Activated naive CD4-positive, alpha-beta T cell treated with anti-CD3 and anti-CD28 coated beads for 36 hours (primary cell): ENCODE measurements at regions not wholly inside any gene's neighbourhood (a gene's known extent, or its start where the extent isn't known, plus 50 kb on each side); places are given as distances from the start of the nearest gene placed in this dataset.

ENCODE experiments used
- CTCF ChIA-PET: fragments of 350-600 bp; sonication (Branson Sonifier 250); formaldehyde crosslinking; loops from one replicate; lab custom pipeline; 2021; ENCODE audit warnings: antibody characterized with exemption; lab: Charles Lee
- DNase-seq: peaks from one replicate; pipeline ENCODE4 v3.0.0-alpha.2; 2020
- H3K27ac Mint-ChIP-seq: one replicate; pipeline ENCODE4 v1.8.0; 2021; ENCODE audit warnings: mild to moderate bottlenecking, mixed read lengths
- H3K27me3 Mint-ChIP-seq: one replicate; pipeline ENCODE4 v1.8.0; 2021; ENCODE audit warnings: low read depth, mixed read lengths
- H3K36me3 Mint-ChIP-seq: one replicate; pipeline ENCODE4 v1.8.0; 2021; ENCODE audit warnings: low read depth, mixed read lengths
- H3K4me1 Mint-ChIP-seq: one replicate; pipeline ENCODE4 v1.8.0; 2021; ENCODE audit warnings: low read depth, mixed read lengths
- H3K4me3 Mint-ChIP-seq: one replicate; pipeline ENCODE4 v1.8.0; 2021; ENCODE audit warnings: mild to moderate bottlenecking, moderate library complexity, mixed read lengths
- H3K9me3 Mint-ChIP-seq: one replicate; pipeline ENCODE4 v1.8.0; 2021; ENCODE audit warnings: mixed read lengths
- intact Hi-C: fragments of 100-400 bp; cut with micrococcal nuclease; formaldehyde crosslinking; loops from one replicate; pipeline ENCODE4 v1.15.1; 2023

GRCh38 chr15:31468911-31469785, 142.5 kb downstream of the KLF13 start:
- Mint-ChIP-seq H3K4me1 (peaks cover 32% of the 10 kb centered on the region), H3K4me3 (no peak overlapping the region), H3K36me3 (no peaks in the 10 kb centered on the region), H3K9me3 (no peaks in the 10 kb centered on the region), H3K27me3 (no peaks in the 10 kb centered on the region), H3K27ac (no peak overlapping the region)
- no peak for DNase-seq
- CTCF ChIA-PET, result interaction anchor here (0.6 to 1.9 kb wide), 7 partner anchors 10 to 254 kb away, joined by 3 to 7 read pairs (median 4); no protein-coding TSS in a partner anchor
- intact Hi-C loops, result no loop called here

- CTCF ChIA-PET, result interaction anchor here (0.6 to 1.7 kb wide), 4 partner anchors 10 to 255 kb away, joined by 3 to 5 read pairs (median 4); no protein-coding TSS in a partner anchor
- DNase-seq, result no peak
- H3K27ac Mint-ChIP-seq, result no peak overlapping the region
- no peaks in the 10 kb centered on the region for H3K9me3 Mint-ChIP-seq
- H3K4me3 Mint-ChIP-seq, result no peak overlapping the region
- no peaks in the 10 kb centered on the region for H3K27me3 Mint-ChIP-seq
- intact Hi-C loops, result loop anchor here (5.0 kb wide), 2 partner anchors 103 to 203 kb away; no protein-coding TSS in a partner anchor
- H3K4me1 Mint-ChIP-seq, result peaks cover 39% of the 10 kb centered on the region
- peaks cover 1% of the 10 kb centered on the region for H3K36me3 Mint-ChIP-seq
Observed at GRCh38 chr15:31469786-31470525, 143.3 kb downstream of the KLF13 start.

GRCh38 chr15:31470756-31471155, 144.1 kb downstream of the KLF13 start:
- Mint-ChIP-seq H3K4me1 (peaks cover 44% of the 10 kb centered on the region), H3K27me3 (no peaks in the 10 kb centered on the region), H3K9me3 (peaks cover 1% of the 10 kb centered on the region), H3K27ac (no peak overlapping the region), H3K4me3 (no peak overlapping the region), H3K36me3 (peaks cover 3% of the 10 kb centered on the region)
- CTCF ChIA-PET, result interaction anchor here (1.7 to 6.8 kb wide), 3 partner anchors 12 to 36 kb away, joined by 4 to 50 read pairs (median 12); no protein-coding TSS in a partner anchor
- intact Hi-C loops, result loop anchor here (5.0 kb wide), 2 partner anchors 103 to 203 kb away; no protein-coding TSS in a partner anchor
- DNase-seq, result no peak

- Mint-ChIP-seq H3K27me3 (no peaks in the 10 kb centered on the region), H3K4me1 (peaks cover 44% of the 10 kb centered on the region), H3K9me3 (peaks cover 1% of the 10 kb centered on the region), H3K36me3 (peaks cover 3% of the 10 kb centered on the region), H3K27ac (peak overlapping the region; percentile 7), H3K4me3 (no peak overlapping the region)
- DNase-seq, result no peak
- intact Hi-C loops, result loop anchor here (2.0 to 5.0 kb wide), 4 partner anchors 17 to 205 kb away; no protein-coding TSS in a partner anchor
- CTCF ChIA-PET, result interaction anchor here (2.0 to 6.8 kb wide), 4 partner anchors 13 to 37 kb away, joined by 12 to 50 read pairs (median 29); no protein-coding TSS in a partner anchor
Observed at GRCh38 chr15:31471731-31472430, 145.2 kb downstream of the KLF13 start.

GRCh38 chr15:31472636-31473384, 146.2 kb downstream of the KLF13 start:
- no peaks in the 10 kb centered on the region for H3K27me3 Mint-ChIP-seq
- H3K4me1 Mint-ChIP-seq, result peaks cover 44% of the 10 kb centered on the region
- H3K4me3 Mint-ChIP-seq, result peak overlapping the region; percentile 64
- DNase-seq, result peak; percentile 81
- CTCF ChIA-PET, result interaction anchor here (1.0 to 6.8 kb wide), 9 partner anchors 12 to 127 kb away, joined by 3 to 50 read pairs (median 12); no protein-coding TSS in a partner anchor
- peaks cover 2% of the 10 kb centered on the region for H3K9me3 Mint-ChIP-seq
- peak overlapping the region; percentile 94 for H3K27ac Mint-ChIP-seq
- H3K36me3 Mint-ChIP-seq, result peaks cover 5% of the 10 kb centered on the region
- intact Hi-C loops, result loop anchor here (1.0 to 5.0 kb wide), 6 partner anchors 14 to 206 kb away; no protein-coding TSS in a partner anchor

GRCh38 chr15:31473385-31474058, 146.9 kb downstream of the KLF13 start:
- Mint-ChIP-seq H3K4me3 (peak overlapping the region; percentile 64), H3K4me1 (peaks cover 44% of the 10 kb centered on the region), H3K36me3 (peaks cover 5% of the 10 kb centered on the region), H3K9me3 (peaks cover 3% of the 10 kb centered on the region), H3K27ac (peak overlapping the region; percentile 94), H3K27me3 (no peaks in the 10 kb centered on the region)
- no peak for DNase-seq
- CTCF ChIA-PET, result interaction anchor here (1.0 to 6.8 kb wide), 12 partner anchors 10 to 128 kb away, joined by 3 to 50 read pairs (median 6); no protein-coding TSS in a partner anchor
- intact Hi-C loops, result loop anchor here (1.0 to 5.0 kb wide), 7 partner anchors 10 to 206 kb away; no protein-coding TSS in a partner anchor

GRCh38 chr15:31474059-31474868, 147.6 kb downstream of the KLF13 start:
- Mint-ChIP-seq H3K4me1 (peaks cover 44% of the 10 kb centered on the region), H3K27me3 (no peaks in the 10 kb centered on the region)
- CTCF ChIA-PET, result interaction anchor here (0.6 to 6.8 kb wide), 10 partner anchors 10 to 39 kb away, joined by 3 to 50 read pairs (median 6); no protein-coding TSS in a partner anchor

GRCh38 chr15:31476236-31476810, 149.7 kb downstream of the KLF13 start:
- Mint-ChIP-seq H3K36me3 (peaks cover 7% of the 10 kb centered on the region), H3K9me3 (peaks cover 3% of the 10 kb centered on the region), H3K4me1 (peaks cover 50% of the 10 kb centered on the region), H3K4me3 (no peak overlapping the region), H3K27me3 (no peaks in the 10 kb centered on the region), H3K27ac (no peak overlapping the region)
- DNase-seq, result no peak
- CTCF ChIA-PET, result interaction anchor here (0.7 to 6.8 kb wide), 4 partner anchors 11 to 276 kb away, joined by 3 to 50 read pairs (median 24); no protein-coding TSS in a partner anchor
- intact Hi-C loops, result no loop called here

More at GRCh38 chr15:31474059-31474868, 147.6 kb downstream of the KLF13 start:
- peaks cover 3% of the 10 kb centered on the region for H3K9me3 Mint-ChIP-seq
- peak overlapping the region; percentile 64 for H3K4me3 Mint-ChIP-seq
- intact Hi-C loops, result loop anchor here (1.0 to 5.0 kb wide), 3 partner anchors 9 to 207 kb away; no protein-coding TSS in a partner anchor
- H3K27ac Mint-ChIP-seq, result peak overlapping the region; percentile 94
- peaks cover 5% of the 10 kb centered on the region for H3K36me3 Mint-ChIP-seq
- DNase-seq, result peak; percentile 74

- intact Hi-C loops, result no loop called here
- Mint-ChIP-seq H3K4me3 (no peak overlapping the region), H3K27ac (no peak overlapping the region), H3K4me1 (peaks cover 52% of the 10 kb centered on the region), H3K27me3 (no peaks in the 10 kb centered on the region), H3K9me3 (peaks cover 3% of the 10 kb centered on the region), H3K36me3 (peaks cover 7% of the 10 kb centered on the region)
- no peak for DNase-seq
- CTCF ChIA-PET, result interaction anchor here (6.8 kb wide), 1 partner anchor 11 kb away, joined by 50 read pairs; no protein-coding TSS in a partner anchor
Observed at GRCh38 chr15:31476866-31477265, 150.2 kb downstream of the KLF13 start.
